HG03103 (cell line): ENCODE measurements at regions not wholly inside any gene's neighbourhood (a gene's known extent, or its start where the extent isn't known, plus 50 kb on each side); places are given as distances from the start of the nearest gene placed in this dataset.

Experiments
- ATAC-seq: cut with Tn5 transposase; IDR thresholded peaks from one replicate; pipeline ENCODE4 v1.9.1; 2021; ENCODE audit warnings: low read depth; ENCODE audit not compliant: unreplicated experiment

DNA sequence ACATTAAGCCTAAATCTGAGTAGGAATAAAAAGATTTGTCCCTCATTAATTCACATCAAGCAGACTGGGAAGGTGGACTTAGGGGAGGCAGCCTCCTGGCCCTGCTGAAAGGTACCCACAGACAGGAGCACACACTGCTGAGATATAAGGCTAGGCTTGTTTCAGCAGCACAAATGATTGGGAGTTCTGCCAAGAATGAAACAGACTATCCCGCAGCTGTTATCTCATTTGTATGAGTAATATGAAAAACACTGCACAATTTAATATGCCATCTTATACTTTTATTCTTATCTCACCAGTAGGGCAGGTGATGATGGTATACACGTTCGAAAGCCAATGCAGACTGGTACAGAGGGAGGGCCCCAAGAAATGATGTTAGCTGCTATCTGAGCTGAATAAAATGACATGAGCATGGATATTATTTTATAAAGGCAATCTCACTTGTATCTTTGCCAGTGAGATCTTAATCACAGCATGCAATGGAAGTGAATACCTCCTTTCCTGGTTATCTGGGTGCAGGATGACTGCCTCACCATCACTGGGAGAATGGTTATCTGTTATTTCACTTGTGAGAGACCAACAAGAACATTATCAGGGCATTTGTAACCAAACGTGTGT, 258.7 kb upstream of the PPP2R3A start:
- no peak for ATAC-seq

DNA sequence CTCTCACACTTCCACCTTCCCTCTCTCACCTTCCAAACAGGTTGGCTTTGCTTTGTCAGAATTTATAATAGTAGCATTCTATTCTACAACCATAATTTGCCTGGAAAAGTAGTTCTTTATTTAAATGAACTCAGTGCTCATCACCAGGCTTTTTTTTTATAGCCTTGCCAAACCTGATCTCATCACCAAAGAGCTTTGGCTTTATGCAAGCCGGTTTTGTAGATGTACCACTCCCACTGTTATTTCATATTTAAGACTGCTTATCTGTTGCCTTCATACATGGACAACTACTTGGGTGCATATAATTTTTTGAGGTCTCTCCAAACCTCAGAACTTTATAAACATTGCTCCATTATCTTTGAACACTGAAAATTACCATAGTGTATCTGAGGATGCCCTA, 246.1 kb upstream of the PPP2R3A start:
- no peak for ATAC-seq

- ATAC-seq, result no peak
These were observed 237.4 kb upstream of the PPP2R3A start for GRCh38 chr3:135728007-135728721.

- ATAC-seq, result no peak
These were observed 234.0 kb upstream of the PPP2R3A start for GRCh38 chr3:135731546-135731945.

DNA sequence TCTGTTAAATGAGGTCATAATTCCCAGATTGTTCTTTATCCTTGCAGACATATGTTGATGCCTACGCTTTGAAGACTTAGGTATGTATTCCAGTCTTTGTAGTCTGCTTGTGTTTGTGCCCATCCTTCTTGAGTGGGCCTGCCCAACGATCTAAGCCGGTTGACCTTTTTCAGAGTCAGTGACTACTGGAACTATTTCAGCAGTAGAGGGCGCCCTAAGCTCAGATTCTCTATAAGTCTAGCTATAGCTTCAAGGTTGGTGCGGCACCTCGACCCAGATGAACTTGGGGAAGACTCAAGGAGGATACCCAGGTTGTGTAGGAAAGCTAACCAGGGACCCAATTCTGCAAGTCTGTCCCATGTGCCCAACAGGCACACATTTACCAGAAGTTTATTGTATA, 228.8 kb upstream of the PPP2R3A start:
- no peak for ATAC-seq

- ATAC-seq, result no peak
These were observed 225.7 kb upstream of the PPP2R3A start for GRCh38 chr3:135739779-135740178.

DNA sequence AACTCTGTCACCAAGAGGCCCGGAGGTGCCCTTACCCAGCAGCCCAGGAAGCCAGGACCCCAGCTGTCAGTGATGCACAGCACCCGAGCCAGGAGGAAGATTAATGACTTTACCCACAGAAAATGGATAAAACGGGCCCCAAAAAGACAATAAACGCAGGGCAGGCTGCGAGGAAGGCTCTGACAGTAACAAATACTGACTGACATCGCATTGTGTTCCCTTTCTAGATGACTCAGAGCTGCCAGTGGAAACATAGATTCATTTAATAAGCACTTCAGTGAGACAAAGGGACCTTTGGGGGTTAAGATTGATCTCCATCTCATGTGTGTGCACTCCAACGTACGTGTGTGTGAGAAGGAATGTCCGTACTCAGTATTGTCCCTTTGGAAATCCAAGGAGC, 225.3 kb upstream of the PPP2R3A start:
- no peak for ATAC-seq

- no peak for ATAC-seq
These were observed 224.8 kb upstream of the PPP2R3A start for GRCh38 chr3:135740751-135741150.

GRCh38 chr3:135751991-135752390, 213.5 kb upstream of the PPP2R3A start:
- ATAC-seq, result no peak

GRCh38 chr3:135752851-135753250, 212.7 kb upstream of the PPP2R3A start:
- ATAC-seq, result no peak

DNA sequence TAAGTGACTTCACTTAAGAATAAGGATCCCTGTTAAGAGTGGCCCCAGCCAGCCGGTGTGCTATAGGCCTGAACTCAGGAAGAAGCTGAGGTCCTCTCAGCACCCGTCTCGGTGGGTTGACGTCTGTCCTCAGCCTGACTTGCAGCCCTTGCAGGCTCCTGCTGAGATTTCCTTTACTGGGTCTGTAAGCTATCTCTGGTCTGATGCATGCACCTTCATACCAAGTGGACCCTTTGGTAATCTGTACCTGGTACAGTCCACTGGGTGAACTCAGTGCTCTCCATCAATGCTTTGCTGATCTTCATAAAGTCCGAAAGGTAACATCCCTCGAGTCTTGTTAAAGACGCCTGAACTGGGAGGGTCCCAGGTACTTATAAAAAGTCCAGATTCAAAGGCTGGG, 212.0 kb upstream of the PPP2R3A start:
- ATAC-seq, result no peak

GRCh38 chr3:135755330-135756105, 210.0 kb upstream of the PPP2R3A start:
- no peak for ATAC-seq

DNA sequence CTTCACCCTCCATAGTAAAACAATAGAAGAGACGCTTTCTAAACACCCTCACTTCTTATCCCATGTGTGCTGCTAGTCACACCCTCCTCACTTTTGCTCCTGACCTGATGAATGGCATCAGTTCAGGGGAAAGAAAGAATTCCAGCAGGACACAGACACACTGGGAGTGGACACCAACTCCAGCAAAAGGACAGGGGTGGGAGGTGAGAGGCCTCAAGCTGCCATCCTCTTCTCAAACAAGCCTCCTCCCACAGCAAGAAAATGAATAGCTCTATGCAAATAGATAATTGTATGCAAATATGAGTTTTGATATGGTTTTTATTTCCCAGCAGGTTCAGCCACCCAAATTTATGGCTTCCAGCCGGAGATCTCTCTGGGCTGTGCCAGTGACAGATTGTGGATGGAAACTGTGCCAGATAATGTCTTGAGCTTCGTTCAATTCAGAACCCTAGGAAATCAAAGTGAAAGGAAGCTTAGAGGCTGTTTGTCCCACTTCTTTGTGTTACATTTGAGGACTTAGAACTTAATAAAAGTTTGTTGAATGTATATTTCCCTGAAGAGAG, 209.3 kb upstream of the PPP2R3A start:
- ATAC-seq, result no peak

DNA sequence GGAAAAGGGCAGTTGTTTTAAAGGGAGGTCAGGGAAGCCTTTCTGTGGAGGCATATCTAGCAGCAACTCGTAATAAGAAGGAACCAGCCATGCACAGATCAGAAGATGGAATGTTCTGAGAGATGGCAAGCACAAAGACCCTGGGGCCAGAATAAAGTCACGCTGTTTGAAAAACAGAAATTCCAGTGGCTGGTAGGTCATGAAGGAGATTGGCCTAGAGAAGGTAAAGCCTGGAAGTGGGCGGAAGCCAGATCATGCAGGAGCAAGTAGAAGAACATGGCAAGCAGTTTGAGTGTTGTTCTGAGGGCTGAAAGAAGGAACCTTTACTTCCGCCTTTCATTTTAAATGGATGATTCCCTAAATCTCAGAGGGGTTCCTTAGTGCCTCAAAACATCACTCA, 208.1 kb upstream of the PPP2R3A start:
- no peak for ATAC-seq

DNA sequence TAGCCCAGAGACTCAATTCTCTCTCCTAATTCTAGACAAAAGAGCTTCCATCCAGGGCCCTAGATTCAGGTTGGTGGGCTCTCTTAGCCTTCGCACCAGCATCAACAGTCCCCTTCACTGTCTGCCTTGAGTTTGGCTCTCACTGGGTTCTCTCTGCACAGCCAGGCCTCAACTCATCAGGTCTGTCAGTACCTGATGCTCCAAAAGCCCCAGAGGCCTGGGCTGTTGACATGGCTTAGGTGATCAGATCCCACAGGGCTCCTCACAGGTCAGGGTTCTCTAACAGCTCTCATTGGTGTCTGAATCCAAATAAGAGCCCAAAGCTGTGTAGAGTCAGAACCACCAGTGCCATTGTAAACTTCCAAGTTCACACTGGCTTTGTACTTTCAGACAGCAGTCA, 206.6 kb upstream of the PPP2R3A start:
- no peak for ATAC-seq

GRCh38 chr3:135759651-135760050, 205.9 kb upstream of the PPP2R3A start:
- no peak for ATAC-seq

DNA sequence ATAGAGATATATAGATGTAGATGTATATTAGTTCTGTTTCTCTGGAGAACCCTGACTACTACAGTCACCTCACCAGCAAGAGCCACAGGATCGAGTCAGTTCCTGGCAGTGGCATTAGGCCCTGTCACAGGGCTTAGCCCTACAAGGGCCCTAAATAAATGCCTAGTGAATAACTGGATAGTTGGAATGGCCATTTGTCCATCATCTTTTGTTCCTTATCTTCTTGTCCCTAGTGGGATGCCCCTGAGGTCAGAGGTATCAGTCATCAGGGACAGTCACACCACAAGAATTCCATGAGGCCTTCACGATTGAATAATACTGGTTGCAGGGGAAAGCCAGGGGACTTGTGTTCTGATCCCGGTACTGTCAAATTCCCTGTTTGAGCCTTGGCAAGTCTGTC, 204.9 kb upstream of the PPP2R3A start:
- ATAC-seq, result no peak

DNA sequence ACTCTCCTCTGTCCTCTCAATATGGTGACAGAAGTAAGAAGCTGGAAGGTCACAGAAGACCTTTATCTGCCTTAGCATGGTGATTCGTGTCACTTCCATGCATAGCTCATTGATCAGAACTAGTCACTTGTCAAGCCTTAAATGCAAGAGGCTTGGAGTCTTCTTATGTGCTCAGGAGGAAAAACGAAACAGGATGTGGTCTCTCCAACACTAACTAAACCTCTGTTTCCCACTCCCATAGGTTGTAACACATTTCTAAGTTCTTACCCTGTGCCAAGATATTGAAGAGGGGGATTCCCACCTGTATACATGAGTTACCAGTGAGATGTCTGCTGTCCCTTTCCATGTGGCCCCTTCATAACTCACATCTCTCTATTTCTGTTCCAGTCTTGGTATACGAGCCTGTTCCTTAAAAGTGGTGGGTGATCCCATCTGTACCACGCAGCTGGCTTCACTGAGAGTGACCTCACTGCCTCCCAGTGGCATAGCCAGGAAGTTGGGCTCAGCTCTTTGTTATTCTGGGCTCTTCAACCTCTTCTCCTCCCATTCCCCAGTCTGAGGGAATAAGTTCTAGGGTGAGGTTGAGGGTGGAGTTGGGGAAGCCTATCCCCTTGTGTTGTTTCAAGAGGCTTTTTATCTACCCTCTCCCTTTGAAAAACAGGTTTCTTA, 203.2 kb upstream of the PPP2R3A start:
- ATAC-seq, result no peak

DNA sequence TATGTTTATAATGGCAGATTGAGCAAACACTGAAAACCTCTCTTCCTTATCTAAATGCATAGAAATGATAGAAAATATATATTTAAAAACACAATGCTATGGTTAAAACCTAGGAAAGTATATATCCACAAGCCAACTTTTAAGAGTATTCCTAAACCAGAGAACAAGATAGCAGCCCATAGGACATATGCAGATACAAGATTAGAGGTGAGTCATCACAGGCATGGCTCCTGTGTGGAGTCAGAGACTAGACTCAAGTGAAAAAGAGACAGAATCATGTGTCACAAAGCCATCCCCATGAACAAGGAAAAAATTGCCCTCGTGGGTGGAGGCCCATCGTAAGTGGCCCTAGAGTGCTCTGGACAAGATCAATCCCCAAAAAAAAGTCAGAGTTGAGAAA, 199.4 kb upstream of the PPP2R3A start:
- no peak for ATAC-seq

DNA sequence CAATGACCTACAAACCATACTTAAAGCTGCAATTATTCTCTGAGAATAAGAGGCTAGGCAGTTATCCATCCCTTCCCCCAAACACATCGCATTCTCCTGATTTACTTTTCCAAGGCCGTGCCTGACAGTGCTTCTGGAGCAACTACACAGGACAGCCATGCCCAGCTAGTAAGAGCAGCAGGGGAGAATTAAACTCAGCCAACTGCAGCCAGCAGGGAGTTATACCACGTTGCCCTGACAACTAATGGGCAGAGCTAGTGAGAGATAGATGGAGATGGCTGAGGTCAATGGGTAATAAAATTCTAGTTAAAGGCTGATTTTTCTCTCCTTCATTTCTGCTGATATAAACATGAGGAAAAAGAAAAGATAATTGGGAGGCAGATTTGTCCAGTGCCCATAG, 193.8 kb upstream of the PPP2R3A start:
- no peak for ATAC-seq

DNA sequence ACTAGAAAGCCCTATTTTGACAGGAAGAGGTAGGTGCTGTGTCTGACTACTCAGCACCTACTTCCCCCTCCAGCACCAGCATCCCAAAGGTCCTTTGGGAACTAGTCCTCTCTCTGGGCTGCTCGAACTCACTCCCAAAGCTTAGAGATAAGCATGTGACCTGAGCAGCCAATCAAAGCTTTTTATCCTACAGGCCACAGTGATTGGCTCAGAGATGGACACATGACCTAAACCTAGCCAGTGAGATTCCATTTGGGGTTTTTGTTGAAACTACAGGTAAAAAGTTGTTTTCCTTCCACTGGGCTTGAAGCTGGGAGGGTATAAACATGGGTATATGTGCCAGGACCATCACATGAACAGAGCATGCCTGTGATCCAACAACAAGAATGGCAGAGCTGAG, 186.5 kb upstream of the PPP2R3A start:
- ATAC-seq, result no peak
